HL-60/S4 treated with phorbol 12-myristate 13-acetate at 8.2 ng/mL for 4 days and 3 days (cell line): ENCODE measurements at regions not wholly inside any gene's neighbourhood (a gene's known extent, or its start where the extent isn't known, plus 50 kb on each side); places are given as distances from the start of the nearest gene placed in this dataset.

ENCODE experiments used
- in situ Hi-C: fragments of 300-500 bp; cut with MboI; formaldehyde crosslinking; loops from 2 replicates; pipeline ENCODE4 v1.15.0; 2022; ENCODE audit warnings: low sequenced_read_pairs

GRCh38 chr2:208545403-208546042 is 138.9 kb downstream of the PTH2R start:
- in situ Hi-C loops = no loop called here

GRCh38 chr2:208546107-208546506 is 139.5 kb downstream of the PTH2R start:
- in situ Hi-C loops = no loop called here

- in situ Hi-C loops = no loop called here
Observed at GRCh38 chr2:208546860-208547650, 140.5 kb downstream of the PTH2R start.

- in situ Hi-C loops = no loop called here
Observed at GRCh38 chr2:208548700-208549099, 142.1 kb downstream of the PTH2R start.

- in situ Hi-C loops = no loop called here
Observed at GRCh38 chr2:208549546-208550158, 143.1 kb downstream of the PTH2R start.

- in situ Hi-C loops = no loop called here
Observed at GRCh38 chr2:208552943-208553342, 146.4 kb downstream of the PTH2R start.

GRCh38 chr2:208556983-208557484 is 150.4 kb downstream of the PTH2R start:
- in situ Hi-C loops = no loop called here

- in situ Hi-C loops = no loop called here
Observed at GRCh38 chr2:208565690-208566416, 159.3 kb downstream of the PTH2R start.

- in situ Hi-C loops = no loop called here
Observed at GRCh38 chr2:208568203-208568602, 161.6 kb downstream of the PTH2R start.

GRCh38 chr2:208570066-208570465 is 163.5 kb downstream of the PTH2R start:
- in situ Hi-C loops = no loop called here

- in situ Hi-C loops = no loop called here
Observed at GRCh38 chr2:208570851-208571763, 164.5 kb downstream of the PTH2R start.

GRCh38 chr2:208571764-208572131 is 165.2 kb downstream of the PTH2R start:
- in situ Hi-C loops = no loop called here

- in situ Hi-C loops = no loop called here
Observed at GRCh38 chr2:208573569-208573968, 167.0 kb downstream of the PTH2R start.

- in situ Hi-C loops = no loop called here
Observed at GRCh38 chr2:208579678-208580077, 173.1 kb downstream of the PTH2R start.

- in situ Hi-C loops = no loop called here
Observed at GRCh38 chr2:208584378-208584985, 177.9 kb downstream of the PTH2R start.

- in situ Hi-C loops = no loop called here
Observed at GRCh38 chr2:208586516-208586915, 179.9 kb downstream of the PTH2R start.

GRCh38 chr2:208594642-208595385 is 188.2 kb downstream of the PTH2R start:
- in situ Hi-C loops = no loop called here

- in situ Hi-C loops = no loop called here
Observed at GRCh38 chr2:208595386-208596275, 189.0 kb downstream of the PTH2R start.
